H1 (cell line): ENCODE measurements at regions not wholly inside any gene's neighbourhood (a gene's known extent, or its start where the extent isn't known, plus 50 kb on each side); places are given as distances from the start of the nearest gene placed in this dataset.

Experiments
- BCL11A ChIP-seq, 2 experiments: IDR thresholded peaks; one replicate each; pipeline ENCODE4 v1.6.1; 2011; ENCODE audit warnings: low read depth in 2 of 2, low read length in 2 of 2, mild to moderate bottlenecking in 2 of 2
- GABPA ChIP-seq: IDR thresholded peaks from 2 replicates; pipeline ENCODE4 v1.6.1; 2011; ENCODE audit warnings: mild to moderate bottlenecking, low read length, moderate library complexity, borderline replicate concordance; ENCODE audit not compliant: insufficient read depth
- KDM1A ChIP-seq: fragments of 200-600, 300-600 bp; sonication (generic); IDR thresholded peaks from 2 replicates; pipeline ENCODE4 v1.7.1; 2016; ENCODE audit warnings: mild to moderate bottlenecking, low read length, borderline replicate concordance
- PHF8 ChIP-seq: fragments of 200-600 bp; sonication (generic); conservative IDR thresholded peaks from 2 replicates; pipeline ENCODE4 v1.7.1; 2012; ENCODE audit warnings: low read depth, mild to moderate bottlenecking, inconsistent platforms, low read length, moderate library complexity
- POLR2AphosphoS5 ChIP-seq: IDR thresholded peaks from 2 replicates; pipeline ENCODE4 v1.6.1; 2011; ENCODE audit warnings: low read depth, low read length

- TF ChIP-seq PHF8 (no peak), BCL11A (IDR thresholded peaks at IDR 0.05; ENCODE audit: low read depth in 2 of 2, low read length in 2 of 2) (no peak), GABPA (no peak), KDM1A (no peak), POLR2AphosphoS5 (no peak)
These were observed 145.5 kb upstream of the FOXF1 start for GRCh38 chr16:86364653-86365380.
